Cardiac muscle cell (in vitro differentiated cells and primary cell): ENCODE measurements at regions not wholly inside any gene's neighbourhood (a gene's known extent, or its start where the extent isn't known, plus 50 kb on each side); places are given as distances from the start of the nearest gene placed in this dataset.
A peak's percentile ranks its signal among the peaks of the same experiment; 100 is the strongest.

Experiments
- DNase-seq, 2 donors: peaks; one replicate each; pipeline versions ENCODE4 v3.0.0 to v3.0.0-alpha.2; 2010 to 2017; ENCODE audit warnings: low read depth in 1 of 2, low spot score in 1 of 2
- H3K27ac ChIP-seq: fragments of 200-600 bp; sonication (generic); 2 replicates; pipeline ENCODE4 v1.5.1; 2016
- H3K27me3 ChIP-seq: fragments of 200-600 bp; sonication (generic); 2 replicates; pipeline ENCODE4 v1.6.0; 2016; ENCODE audit warnings: control low read depth
- H3K36me3 ChIP-seq: fragments of 200-600 bp; sonication (generic); 2 replicates; pipeline ENCODE4 v1.5.1; 2016; ENCODE audit warnings: control low read depth
- H3K4me1 ChIP-seq: fragments of 200-600 bp; sonication (generic); 2 replicates; pipeline ENCODE4 v1.8.1; 2017; ENCODE audit warnings: low read depth, mild to moderate bottlenecking, mixed run types
- H3K4me3 ChIP-seq: fragments of 200-600 bp; sonication (generic); 2 replicates; pipeline ENCODE4 v1.5.1; 2016; ENCODE audit warnings: mild to moderate bottlenecking
- H3K9me3 ChIP-seq: fragments of 200-600 bp; sonication (generic); 2 replicates; pipeline ENCODE4 v1.5.1; 2017; ENCODE audit warnings: low read depth, mild to moderate bottlenecking, control low read depth
- TF ChIP-seq, protein P1 (sequence below): IDR thresholded peaks from 2 replicates; pipeline ENCODE4 v1.5.1; 2012; ENCODE audit warnings: low read depth, mild to moderate bottlenecking, low read length

DNA sequence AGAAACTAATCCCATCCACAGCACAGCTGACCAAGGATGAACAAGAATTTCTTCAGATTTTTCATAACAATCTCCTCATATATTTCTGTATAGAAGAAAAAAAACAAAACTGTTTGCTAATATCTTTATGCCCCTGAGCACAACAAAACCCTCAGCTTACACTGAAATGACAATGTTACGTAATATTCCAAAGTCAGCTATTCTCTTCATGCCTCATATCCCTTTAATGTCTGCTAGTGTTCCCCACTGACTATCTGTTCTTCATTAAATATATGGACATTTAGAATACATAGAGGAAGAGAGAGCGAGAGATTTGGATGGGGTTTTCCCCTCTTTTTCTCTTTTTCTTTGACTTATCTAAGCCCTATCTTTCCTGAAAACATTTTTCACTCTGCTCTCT is 87.9 kb upstream of the GULP1 start:
- H3K4me3 ChIP-seq: no peak overlapping the region
- H3K9me3 ChIP-seq: no peaks in the 10 kb centered on the region
- H3K27ac ChIP-seq: no peak overlapping the region
- H3K4me1 ChIP-seq: peaks cover 3% of the 10 kb centered on the region
- TF ChIP-seq, protein P1, sequence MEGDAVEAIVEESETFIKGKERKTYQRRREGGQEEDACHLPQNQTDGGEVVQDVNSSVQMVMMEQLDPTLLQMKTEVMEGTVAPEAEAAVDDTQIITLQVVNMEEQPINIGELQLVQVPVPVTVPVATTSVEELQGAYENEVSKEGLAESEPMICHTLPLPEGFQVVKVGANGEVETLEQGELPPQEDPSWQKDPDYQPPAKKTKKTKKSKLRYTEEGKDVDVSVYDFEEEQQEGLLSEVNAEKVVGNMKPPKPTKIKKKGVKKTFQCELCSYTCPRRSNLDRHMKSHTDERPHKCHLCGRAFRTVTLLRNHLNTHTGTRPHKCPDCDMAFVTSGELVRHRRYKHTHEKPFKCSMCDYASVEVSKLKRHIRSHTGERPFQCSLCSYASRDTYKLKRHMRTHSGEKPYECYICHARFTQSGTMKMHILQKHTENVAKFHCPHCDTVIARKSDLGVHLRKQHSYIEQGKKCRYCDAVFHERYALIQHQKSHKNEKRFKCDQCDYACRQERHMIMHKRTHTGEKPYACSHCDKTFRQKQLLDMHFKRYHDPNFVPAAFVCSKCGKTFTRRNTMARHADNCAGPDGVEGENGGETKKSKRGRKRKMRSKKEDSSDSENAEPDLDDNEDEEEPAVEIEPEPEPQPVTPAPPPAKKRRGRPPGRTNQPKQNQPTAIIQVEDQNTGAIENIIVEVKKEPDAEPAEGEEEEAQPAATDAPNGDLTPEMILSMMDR: no peak
- no peaks in the 10 kb centered on the region for H3K36me3 ChIP-seq
- peak in 1 of 2 donors; percentile 5 for DNase-seq
- H3K27me3 ChIP-seq: no peaks in the 10 kb centered on the region

- Histone ChIP-seq H3K27me3 (no peaks in the 10 kb centered on the region), H3K4me3 (no peak overlapping the region), H3K36me3 (no peaks in the 10 kb centered on the region), H3K9me3 (no peaks in the 10 kb centered on the region), H3K4me1 (peaks cover 3% of the 10 kb centered on the region), H3K27ac (no peak overlapping the region)
- TF ChIP-seq, protein P1: no peak
- no peak for DNase-seq
These were observed 86.8 kb upstream of the GULP1 start for GRCh38 chr2:188204824-188205223.

GRCh38 chr2:188207554-188207953 is 84.1 kb upstream of the GULP1 start:
- Histone ChIP-seq H3K36me3 (no peaks in the 10 kb centered on the region), H3K4me1 (no peaks in the 10 kb centered on the region), H3K4me3 (no peak overlapping the region), H3K27ac (no peak overlapping the region), H3K9me3 (no peaks in the 10 kb centered on the region), H3K27me3 (no peaks in the 10 kb centered on the region)
- DNase-seq: no peak
- TF ChIP-seq, protein P1: no peak

DNA sequence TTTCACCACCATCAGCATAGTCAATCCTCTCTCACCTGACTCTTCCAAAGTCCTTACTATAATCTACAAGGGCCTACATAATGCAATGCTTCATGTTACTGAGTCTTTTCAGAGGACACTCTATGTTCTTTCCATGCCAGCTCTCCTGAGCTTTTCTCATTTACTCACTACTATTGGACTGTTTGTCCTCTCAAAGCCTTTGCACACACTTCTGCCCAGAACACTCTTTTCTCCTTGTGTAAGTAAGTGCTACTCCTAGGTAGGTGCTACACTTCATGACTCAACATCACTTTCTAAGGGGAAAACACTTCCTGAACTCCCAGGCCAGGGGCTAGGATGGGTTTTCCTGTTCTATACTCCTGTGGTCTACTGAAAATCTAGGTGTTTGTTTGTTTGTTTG is 82.5 kb upstream of the GULP1 start:
- TF ChIP-seq, protein P1: no peak
- no peak for DNase-seq
- H3K9me3 ChIP-seq: no peaks in the 10 kb centered on the region
- no peaks in the 10 kb centered on the region for H3K36me3 ChIP-seq
- H3K4me3 ChIP-seq: no peak overlapping the region
- no peaks in the 10 kb centered on the region for H3K4me1 ChIP-seq
- H3K27me3 ChIP-seq: no peaks in the 10 kb centered on the region
- H3K27ac ChIP-seq: no peak overlapping the region

DNA sequence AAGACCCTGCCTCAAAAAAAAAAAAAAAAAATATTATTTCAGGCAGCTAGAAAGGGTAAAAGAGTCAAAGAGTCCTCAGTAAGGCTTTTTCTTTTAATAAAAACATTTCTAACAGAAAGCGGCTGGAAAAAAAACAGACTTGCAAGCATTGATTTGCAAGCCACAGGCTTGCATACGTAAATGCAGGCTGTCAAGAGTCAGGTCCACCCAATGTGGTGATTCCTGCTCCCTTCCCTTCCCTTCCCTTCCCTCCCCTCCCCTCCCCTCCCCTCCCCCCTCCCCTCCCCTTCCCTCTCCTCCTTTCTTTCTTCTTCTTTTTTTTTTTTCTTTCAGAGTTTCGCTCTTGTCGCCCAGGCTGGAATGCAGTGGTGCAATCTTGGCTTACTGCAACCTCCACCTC is 74.4 kb upstream of the GULP1 start:
- H3K27ac ChIP-seq: no peak overlapping the region
- no peaks in the 10 kb centered on the region for H3K36me3 ChIP-seq
- H3K4me3 ChIP-seq: no peak overlapping the region
- H3K4me1 ChIP-seq: no peaks in the 10 kb centered on the region
- H3K9me3 ChIP-seq: no peaks in the 10 kb centered on the region
- no peaks in the 10 kb centered on the region for H3K27me3 ChIP-seq
- no peak for DNase-seq
- TF ChIP-seq, protein P1: no peak

- Histone ChIP-seq H3K4me1 (no peaks in the 10 kb centered on the region), H3K4me3 (no peak overlapping the region), H3K27ac (no peak overlapping the region), H3K9me3 (no peaks in the 10 kb centered on the region), H3K27me3 (no peaks in the 10 kb centered on the region), H3K36me3 (no peaks in the 10 kb centered on the region)
- TF ChIP-seq, protein P1: no peak
- DNase-seq: no peak
These were observed 72.1 kb upstream of the GULP1 start for GRCh38 chr2:188219541-188219940.
